ENCODE measurements at regions not wholly inside any gene's neighbourhood (a gene's known extent, or its start where the extent isn't known, plus 50 kb on each side); places are given as distances from the start of the nearest gene placed in this dataset.

GRCh38 chr12:34303091-34303870 lies 281.0 kb downstream of the ALG10 start:
- Histone ChIP-seq H3K4me1 (no peaks in the 10 kb centered on the region), H3K9me3 (peaks cover 0 to 99% (median 0%) of the 10 kb centered on the region in 11 donors), H3K4me3 (no peak overlapping the region), H3K27ac (no peak overlapping the region), H3K27me3 (peaks cover 0 to 17% (median 6%) of the 10 kb centered on the region in 7 donors), H3K36me3 (no peaks in the 10 kb centered on the region)
- DNase-seq (no peak), ATAC-seq (no peak)
- intact Hi-C loops (cut with DNase I), result no loop called here
- 74 to 79% methylated on average over 24 of the region's 24 CpGs for WGBS, 2 donors
- TF ChIP-seq CTCF (IDR thresholded peaks at IDR 0.05), result no peak

- Histone ChIP-seq H3K4me1 (no peaks in the 10 kb centered on the region), H3K36me3 (no peaks in the 10 kb centered on the region), H3K27ac (no peak overlapping the region), H3K9me3 (peaks cover 0 to 99% (median 0%) of the 10 kb centered on the region in 11 donors), H3K4me3 (no peak overlapping the region), H3K27me3 (peaks cover 0 to 16% (median 6%) of the 10 kb centered on the region in 7 donors)
- no peak for TF ChIP-seq CTCF (IDR thresholded peaks at IDR 0.05)
- WGBS, 2 donors, result 72 to 75% methylated on average over 18 of the region's 18 CpGs
- intact Hi-C loops (cut with DNase I), result no loop called here
- ATAC-seq (no peak), DNase-seq (no peak)
These were observed 281.7 kb downstream of the ALG10 start for GRCh38 chr12:34304001-34304400.

GRCh38 chr12:34304546-34304945 lies 282.2 kb downstream of the ALG10 start:
- intact Hi-C loops (cut with DNase I), result no loop called here
- H3K27me3 ChIP-seq, result peaks cover 0 to 10% (median 6%) of the 10 kb centered on the region in 7 donors
- WGBS, 2 donors, result 87 to 88% methylated on average over 13 of the region's 13 CpGs

GRCh38 chr12:34305176-34305575 lies 282.9 kb downstream of the ALG10 start:
- DNase-seq (no peak), ATAC-seq (no peak)
- H3K27me3 ChIP-seq, result peaks cover 0 to 8% (median under 1%) of the 10 kb centered on the region in 7 donors
- intact Hi-C loops (cut with DNase I), result no loop called here
- TF ChIP-seq CTCF (IDR thresholded peaks at IDR 0.05), result no peak
- H3K4me1 ChIP-seq, result no peaks in the 10 kb centered on the region
- H3K27ac ChIP-seq, result no peak overlapping the region
- H3K36me3 ChIP-seq, result no peaks in the 10 kb centered on the region
- no peak overlapping the region for H3K4me3 ChIP-seq
- 78 to 79% methylated on average over 21 of the region's 21 CpGs for WGBS, 2 donors
- H3K9me3 ChIP-seq, result peaks cover 0 to 99% (median 0%) of the 10 kb centered on the region in 11 donors

More at GRCh38 chr12:34304546-34304945, 282.2 kb downstream of the ALG10 start:
- DNase-seq (no peak), ATAC-seq (no peak)
- H3K27ac ChIP-seq, result no peak overlapping the region
- H3K36me3 ChIP-seq, result no peaks in the 10 kb centered on the region
- H3K4me1 ChIP-seq, result no peaks in the 10 kb centered on the region
- peaks cover 0 to 99% (median 0%) of the 10 kb centered on the region in 11 donors for H3K9me3 ChIP-seq
- TF ChIP-seq CTCF (IDR thresholded peaks at IDR 0.05), result no peak
- no peak overlapping the region for H3K4me3 ChIP-seq
